ENCODE measurements at regions not wholly inside any gene's neighbourhood (a gene's known extent, or its start where the extent isn't known, plus 50 kb on each side); places are given as distances from the start of the nearest gene placed in this dataset.

- H4K5ac ChIP-seq (ENCODE audit: low read depth, low read length), result no peak overlapping the region
- H2AK9ac ChIP-seq (replicated peaks; ENCODE audit: low read depth, low read length, poor library complexity), result no peak overlapping the region
- intact Hi-C loops (cut with micrococcal nuclease), result no loop called here
- H3K27me3 ChIP-seq (ENCODE audit: control insufficient read depth, insufficient read depth, low read length), result no peaks in the 10 kb centered on the region
- in situ Hi-C loops (cut with MboI; ENCODE audit: low sequenced_read_pairs), result no loop called here
- no peak overlapping the region for H3K18ac ChIP-seq (ENCODE audit: low read depth, low read length)
- BruUV-seq (replicated peaks), result no TSS peak
- ATAC-seq (ENCODE audit: low read depth) (no peak), DNase-seq (no peak)
- WGBS, 2 experiments (ENCODE audit: extremely low coverage in 2 of 2, insufficient read length in 1 of 2), result 20% methylated on average over 1 of the region's 4 CpGs; no CpG with 5 or more reads in 1 of the 2 experiments
- H4K91ac ChIP-seq (ENCODE audit: insufficient read depth, low read depth, low read length), result no peak overlapping the region
- dilution Hi-C loops (cut with HindIII; ENCODE audit: low sequenced_read_pairs, unreplicated experiment), result no loop called here
- H3K14ac ChIP-seq (replicated peaks; ENCODE audit: low read depth, low read length), result no peak overlapping the region
- no peak overlapping the region for H3K4ac ChIP-seq (ENCODE audit: low read depth, low read length)
- no peak overlapping the region for H3K4me2 ChIP-seq (ENCODE audit: low read depth, low read length)
- no peak overlapping the region for H4K8ac ChIP-seq (ENCODE audit: low read depth in 2 of 2, low read length in 2 of 2)
- H2AK5ac ChIP-seq (ENCODE audit: low read depth, low read length), result no peak overlapping the region
- no peak overlapping the region for H3K56ac ChIP-seq (ENCODE audit: extremely low read depth, insufficient read depth, low read length)
- CTCF ChIA-PET, result no interaction called here
- no peak overlapping the region for H3K4me3 ChIP-seq (ENCODE audit: insufficient read depth, low read depth, low read length)
- no peaks in the 10 kb centered on the region for H4K20me1 ChIP-seq (ENCODE audit: insufficient read depth, low read length)
- H2BK20ac ChIP-seq (ENCODE audit: low read depth, low read length), result no peak overlapping the region
- TF ChIP-seq CEBPB (IDR thresholded peaks at IDR 0.05; ENCODE audit: low read depth, low read length), result no peak
- TF ChIP-seq MAZ (IDR thresholded peaks at IDR 0.05; ENCODE audit: borderline replicate concordance, low read depth, low read length), result no peak
- no peak for TF ChIP-seq SMC3 (IDR thresholded peaks at IDR 0.05; ENCODE audit: low read depth, low read length)
- TF ChIP-seq CTCF (conservative IDR thresholded peaks at IDR 0.05; ENCODE audit: low read depth, low read length), result no peak
- TF ChIP-seq FOS (IDR thresholded peaks at IDR 0.05; ENCODE audit: low read depth, low read length), result no peak
- no peak for TF ChIP-seq RFX5 (IDR thresholded peaks at IDR 0.05; ENCODE audit: low read depth, low read length)
- no peak for TF ChIP-seq BHLHE40 (IDR thresholded peaks at IDR 0.05; ENCODE audit: low read depth, low read length)
- no peak for TF ChIP-seq MAFK (IDR thresholded peaks at IDR 0.05; ENCODE audit: low read depth, low read length)
- no peaks in the 10 kb centered on the region for H3K9me1 ChIP-seq (ENCODE audit: insufficient read depth, low read length)
- no peak overlapping the region for H3K27ac ChIP-seq (ENCODE audit: insufficient read depth, low read length)
- no peak overlapping the region for H2BK15ac ChIP-seq (ENCODE audit: low read depth, low read length)
- H2BK5ac ChIP-seq (ENCODE audit: low read depth, low read length, poor library complexity, severe bottlenecking), result no peak overlapping the region
- no peaks in the 10 kb centered on the region for H3K4me1 ChIP-seq (ENCODE audit: control insufficient read depth, insufficient read depth, low read length)
- no peak overlapping the region for H3K9ac ChIP-seq (ENCODE audit: low read depth, low read length)
- POLR2A ChIA-PET (ENCODE audit: unreplicated experiment), result no interaction called here
- H3K23ac ChIP-seq (ENCODE audit: low read depth, low read length), result no peak overlapping the region
- no peaks in the 10 kb centered on the region for H3K79me1 ChIP-seq (ENCODE audit: low read depth in 1 of 2, low read length in 2 of 2)
- no peaks in the 10 kb centered on the region for H3K36me3 ChIP-seq (ENCODE audit: control insufficient read depth, insufficient read depth, low read length)
- no peak overlapping the region for H2BK120ac ChIP-seq (ENCODE audit: low read depth, low read length)
- H3K9me3 ChIP-seq (ENCODE audit: control insufficient read depth, insufficient read depth, low read length), result peaks cover 23% of the 10 kb centered on the region
- H2AFZ ChIP-seq (replicated peaks; ENCODE audit: low read length, poor library complexity), result no peak overlapping the region
Measured at GRCh38 chr2:16063251-16063850, 123.0 kb downstream of the MYCN start.

Measured in IMR-90 (cell line).